Mammary epithelial cell (primary cell): ENCODE measurements at regions not wholly inside any gene's neighbourhood (a gene's known extent, or its start where the extent isn't known, plus 50 kb on each side); places are given as distances from the start of the nearest gene placed in this dataset.

Experiments used
- CTCF ChIP-seq, 2 donors: IDR thresholded peaks in 1 of 2; conservative IDR thresholded peaks in 1 of 2; 2 replicates each; pipeline ENCODE4 v1.5.1; 2011 to 2012; ENCODE audit warnings: inconsistent platforms in 2 of 2, low read length in 2 of 2, mild to moderate bottlenecking in 2 of 2, control low read depth in 1 of 2, low read depth in 1 of 2; ENCODE audit not compliant: insufficient read depth in 1 of 2; ENCODE audit errors: extremely low read depth in 1 of 2
- EZH2 ChIP-seq: IDR thresholded peaks from 2 replicates; pipeline ENCODE4 v1.6.1; 2012; ENCODE audit warnings: low read length, inconsistent platforms, borderline replicate concordance

- no peak for TF ChIP-seq CTCF (conservative IDR thresholded peaks at IDR 0.05 in 1 of 2, IDR thresholded peaks at IDR 0.05 in 1 of 2; ENCODE audit: extremely low read depth in 1 of 2, insufficient read depth in 1 of 2, low read depth in 1 of 2, low read length in 2 of 2)
- TF ChIP-seq EZH2, result no peak
Observed at GRCh38 chr13:63629591-63629990, 2213.9 kb upstream of the PCDH20 start.
